ENCODE measurements at regions not wholly inside any gene's neighbourhood (a gene's known extent, or its start where the extent isn't known, plus 50 kb on each side); places are given as distances from the start of the nearest gene placed in this dataset.

DNA sequence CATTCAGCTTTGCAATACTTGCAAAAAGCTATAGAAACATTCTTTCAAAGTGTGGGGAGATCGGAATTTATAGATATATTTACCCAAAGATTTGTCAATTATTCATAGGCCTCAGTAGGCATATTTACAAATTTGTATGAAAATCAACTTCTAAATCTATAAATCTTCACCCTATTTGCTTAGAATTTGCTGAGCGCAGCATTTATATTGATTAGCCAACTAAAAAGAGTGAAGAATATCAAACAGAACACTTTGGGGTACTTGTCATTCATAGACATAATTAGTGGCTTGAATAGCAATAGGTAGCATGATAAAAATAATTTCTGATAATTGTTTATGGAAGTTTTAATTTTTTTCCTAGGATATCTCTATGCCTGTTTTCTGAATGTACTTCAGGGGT is 244.5 kb upstream of the SLC35B3 start:
- no CpG with 5 or more reads among the region's 2 CpGs for WGBS (ENCODE audit: extremely low coverage, insufficient coverage, insufficient read length)
- Histone ChIP-seq H3K27me3 (ENCODE audit: insufficient read depth, low read length) (no peaks in the 10 kb centered on the region), H4K91ac (ENCODE audit: low read depth, low read length) (no peak overlapping the region), H3K27ac (ENCODE audit: low read depth, low read length) (no peak overlapping the region), H2AK5ac (ENCODE audit: low read length) (no peak overlapping the region), H2BK12ac (ENCODE audit: low read length) (no peak overlapping the region), H3K4ac (ENCODE audit: low read depth, low read length) (no peak overlapping the region), H3K9ac (ENCODE audit: low read length) (no peak overlapping the region), H3K4me3 (ENCODE audit: low read depth, low read length) (no peak overlapping the region), H3K18ac (ENCODE audit: low read length) (no peak overlapping the region), H3K4me1 (ENCODE audit: control insufficient read depth in 1 of 2, insufficient read depth in 2 of 2, low read length in 2 of 2) (no peaks in the 10 kb centered on the region), H2BK5ac (ENCODE audit: low read depth, low read length, poor library complexity) (no peak overlapping the region), H2BK120ac (ENCODE audit: insufficient read depth, low read length, poor library complexity) (no peak overlapping the region), H3K79me1 (ENCODE audit: low read length) (no peaks in the 10 kb centered on the region), H3K9me3 (ENCODE audit: insufficient read depth, low read depth, low read length) (no peaks in the 10 kb centered on the region), H3K14ac (ENCODE audit: low read length) (no peak overlapping the region), H3K36me3 (ENCODE audit: control insufficient read depth in 1 of 2, insufficient read depth in 2 of 2, low read length in 2 of 2) (no peaks in the 10 kb centered on the region), H3K4me2 (ENCODE audit: low read length) (no peak overlapping the region), H3K79me2 (ENCODE audit: control insufficient read depth, insufficient read depth, low read length, poor library complexity) (no peaks in the 10 kb centered on the region), H4K12ac (ENCODE audit: low read depth, low read length) (no peak overlapping the region), H4K8ac (ENCODE audit: low read depth, low read length) (no peak overlapping the region), H2AFZ (ENCODE audit: insufficient read depth, low read length, poor library complexity) (no peak overlapping the region), H3K23ac (ENCODE audit: low read length) (no peak overlapping the region)
- DNase-seq: no peak

DNA sequence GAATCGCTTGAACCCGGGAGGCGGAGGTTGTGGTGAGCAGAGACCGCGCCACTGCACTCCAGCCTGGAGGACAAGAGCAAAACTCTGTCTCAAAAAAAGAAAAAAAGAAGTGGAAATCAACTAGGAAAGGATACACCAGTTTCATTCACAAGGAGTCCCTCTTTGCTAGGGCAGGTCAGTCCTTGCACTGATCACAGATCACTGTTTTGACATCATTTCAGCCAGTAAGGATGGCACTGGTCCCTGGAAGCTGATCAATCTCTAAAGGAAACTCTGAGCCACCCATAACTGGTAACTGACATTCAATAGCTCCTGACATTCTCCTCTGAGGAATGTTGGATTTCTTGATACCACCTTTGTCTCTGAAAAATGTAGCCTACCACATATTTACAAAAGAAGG is 243.1 kb upstream of the SLC35B3 start:
- Histone ChIP-seq H3K14ac (ENCODE audit: low read length) (no peak overlapping the region), H2BK5ac (ENCODE audit: low read depth, low read length, poor library complexity) (no peak overlapping the region), H2BK12ac (ENCODE audit: low read length) (no peak overlapping the region), H3K27ac (ENCODE audit: low read depth, low read length) (no peak overlapping the region), H3K23ac (ENCODE audit: low read length) (no peak overlapping the region), H3K18ac (ENCODE audit: low read length) (no peak overlapping the region), H3K9ac (ENCODE audit: low read length) (no peak overlapping the region), H3K4me3 (ENCODE audit: low read depth, low read length) (no peak overlapping the region), H4K91ac (ENCODE audit: low read depth, low read length) (no peak overlapping the region), H3K79me2 (ENCODE audit: control insufficient read depth, insufficient read depth, low read length, poor library complexity) (no peaks in the 10 kb centered on the region), H2BK120ac (ENCODE audit: insufficient read depth, low read length, poor library complexity) (no peak overlapping the region), H3K36me3 (ENCODE audit: control insufficient read depth in 1 of 2, insufficient read depth in 2 of 2, low read length in 2 of 2) (no peaks in the 10 kb centered on the region), H3K79me1 (ENCODE audit: low read length) (no peaks in the 10 kb centered on the region), H2AFZ (ENCODE audit: insufficient read depth, low read length, poor library complexity) (no peak overlapping the region), H4K8ac (ENCODE audit: low read depth, low read length) (no peak overlapping the region), H4K12ac (ENCODE audit: low read depth, low read length) (no peak overlapping the region), H3K27me3 (ENCODE audit: insufficient read depth, low read length) (no peaks in the 10 kb centered on the region), H3K4me2 (ENCODE audit: low read length) (no peak overlapping the region), H3K4me1 (ENCODE audit: control insufficient read depth in 1 of 2, insufficient read depth in 2 of 2, low read length in 2 of 2) (no peaks in the 10 kb centered on the region), H2AK5ac (ENCODE audit: low read length) (no peak overlapping the region), H3K9me3 (ENCODE audit: insufficient read depth, low read depth, low read length) (no peaks in the 10 kb centered on the region), H3K4ac (ENCODE audit: low read depth, low read length) (no peak overlapping the region)
- DNase-seq: no peak
- WGBS (ENCODE audit: extremely low coverage, insufficient coverage, insufficient read length): no CpG with 5 or more reads among the region's 5 CpGs

DNA sequence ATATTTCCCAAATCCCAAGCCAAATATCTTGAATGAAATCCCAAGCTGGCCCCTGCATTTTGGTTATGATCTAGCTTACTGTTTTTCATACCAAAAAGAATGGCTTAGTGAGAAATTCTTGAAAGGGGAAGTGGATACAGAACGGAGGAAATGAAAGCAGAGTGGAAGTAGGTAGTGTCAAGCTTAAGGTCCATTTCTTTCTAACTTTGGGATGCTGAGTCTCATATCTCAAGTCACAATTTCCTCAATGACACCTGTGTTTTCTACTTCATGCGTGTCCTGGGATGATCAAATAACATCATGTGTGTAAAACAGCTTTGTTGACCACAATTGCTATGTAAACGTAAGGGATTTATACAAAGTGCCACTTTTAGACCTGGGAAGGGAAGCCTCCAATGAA is 238.8 kb upstream of the SLC35B3 start:
- no peak overlapping the region for H3K18ac ChIP-seq (ENCODE audit: low read length)
- no peak overlapping the region for H3K27ac ChIP-seq (ENCODE audit: low read depth, low read length)
- H3K36me3 ChIP-seq (ENCODE audit: control insufficient read depth in 1 of 2, insufficient read depth in 2 of 2, low read length in 2 of 2): no peaks in the 10 kb centered on the region
- no peak overlapping the region for H2AFZ ChIP-seq (ENCODE audit: insufficient read depth, low read length, poor library complexity)
- H3K79me1 ChIP-seq (ENCODE audit: low read length): no peaks in the 10 kb centered on the region
- no peak overlapping the region for H2AK5ac ChIP-seq (ENCODE audit: low read length)
- H3K9ac ChIP-seq (ENCODE audit: low read length): no peak overlapping the region
- no peak overlapping the region for H4K91ac ChIP-seq (ENCODE audit: low read depth, low read length)
- H2BK5ac ChIP-seq (ENCODE audit: low read depth, low read length, poor library complexity): no peak overlapping the region
- no CpG with 5 or more reads among the region's 3 CpGs for WGBS (ENCODE audit: extremely low coverage, insufficient coverage, insufficient read length)
- H3K14ac ChIP-seq (ENCODE audit: low read length): no peak overlapping the region
- no peak overlapping the region for H2BK12ac ChIP-seq (ENCODE audit: low read length)
- H4K12ac ChIP-seq (ENCODE audit: low read depth, low read length): no peak overlapping the region
- no peak overlapping the region for H4K8ac ChIP-seq (ENCODE audit: low read depth, low read length)
- H3K27me3 ChIP-seq (ENCODE audit: insufficient read depth, low read length): no peaks in the 10 kb centered on the region
- no peak overlapping the region for H3K23ac ChIP-seq (ENCODE audit: low read length)
- H3K4me2 ChIP-seq (ENCODE audit: low read length): no peak overlapping the region
- DNase-seq: no peak
- no peaks in the 10 kb centered on the region for H3K4me1 ChIP-seq (ENCODE audit: control insufficient read depth in 1 of 2, insufficient read depth in 2 of 2, low read length in 2 of 2)
- H2BK120ac ChIP-seq (ENCODE audit: insufficient read depth, low read length, poor library complexity): no peak overlapping the region
- H3K79me2 ChIP-seq (ENCODE audit: control insufficient read depth, insufficient read depth, low read length, poor library complexity): no peaks in the 10 kb centered on the region
- no peak overlapping the region for H3K4ac ChIP-seq (ENCODE audit: low read depth, low read length)
- H3K9me3 ChIP-seq (ENCODE audit: insufficient read depth, low read depth, low read length): no peaks in the 10 kb centered on the region
- no peak overlapping the region for H3K4me3 ChIP-seq (ENCODE audit: low read depth, low read length)

DNA sequence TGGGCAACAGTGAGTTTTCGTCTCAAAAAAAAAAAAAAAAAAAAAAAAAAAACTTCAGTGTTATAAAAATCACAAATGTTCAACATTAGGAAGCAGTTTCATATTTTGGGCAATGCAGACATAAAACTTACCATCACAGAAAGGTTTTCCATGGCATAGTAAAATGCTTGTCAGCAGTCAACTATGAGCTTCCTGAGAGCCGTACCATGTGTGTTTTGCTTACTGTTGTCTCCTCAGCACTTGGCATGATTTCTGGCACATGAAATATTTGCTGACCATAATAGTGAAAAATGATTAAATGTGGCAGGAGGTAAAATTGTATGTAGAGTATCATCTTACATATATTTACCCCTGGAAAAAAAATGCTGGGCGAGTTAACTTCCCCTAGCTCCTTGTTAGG is 237.5 kb upstream of the SLC35B3 start:
- Histone ChIP-seq H3K36me3 (ENCODE audit: control insufficient read depth in 1 of 2, insufficient read depth in 2 of 2, low read length in 2 of 2) (no peaks in the 10 kb centered on the region), H4K91ac (ENCODE audit: low read depth, low read length) (no peak overlapping the region), H3K9ac (ENCODE audit: low read length) (no peak overlapping the region), H4K8ac (ENCODE audit: low read depth, low read length) (no peak overlapping the region), H3K4me1 (ENCODE audit: control insufficient read depth in 1 of 2, insufficient read depth in 2 of 2, low read length in 2 of 2) (no peaks in the 10 kb centered on the region), H3K14ac (ENCODE audit: low read length) (no peak overlapping the region), H2AFZ (ENCODE audit: insufficient read depth, low read length, poor library complexity) (no peak overlapping the region), H3K4ac (ENCODE audit: low read depth, low read length) (no peak overlapping the region), H2AK5ac (ENCODE audit: low read length) (no peak overlapping the region), H3K18ac (ENCODE audit: low read length) (no peak overlapping the region), H3K9me3 (ENCODE audit: insufficient read depth, low read depth, low read length) (no peaks in the 10 kb centered on the region), H3K4me2 (ENCODE audit: low read length) (no peak overlapping the region), H3K23ac (ENCODE audit: low read length) (no peak overlapping the region), H2BK120ac (ENCODE audit: insufficient read depth, low read length, poor library complexity) (no peak overlapping the region), H3K27me3 (ENCODE audit: insufficient read depth, low read length) (no peaks in the 10 kb centered on the region), H3K4me3 (ENCODE audit: low read depth, low read length) (no peak overlapping the region), H3K27ac (ENCODE audit: low read depth, low read length) (no peak overlapping the region), H2BK5ac (ENCODE audit: low read depth, low read length, poor library complexity) (no peak overlapping the region), H3K79me1 (ENCODE audit: low read length) (no peaks in the 10 kb centered on the region), H2BK12ac (ENCODE audit: low read length) (no peak overlapping the region), H4K12ac (ENCODE audit: low read depth, low read length) (no peak overlapping the region), H3K79me2 (ENCODE audit: control insufficient read depth, insufficient read depth, low read length, poor library complexity) (no peaks in the 10 kb centered on the region)
- no peak for DNase-seq
- WGBS (ENCODE audit: extremely low coverage, insufficient coverage, insufficient read length): no CpG with 5 or more reads among the region's 3 CpGs
